Hepatic stellate cell (primary cell): ENCODE measurements at regions not wholly inside any gene's neighbourhood (a gene's known extent, or its start where the extent isn't known, plus 50 kb on each side); places are given as distances from the start of the nearest gene placed in this dataset.
A peak's percentile ranks its signal among the peaks of the same experiment; 100 is the strongest.

ENCODE experiments used
- DNase-seq: peaks from one replicate; pipeline ENCODE4 v3.0.0; 2011; ENCODE audit warnings: low spot score

- DNase-seq: no peak
Observed at GRCh38 chr1:29746076-29746665, 509.8 kb downstream of the PTPRU start.

- no peak for DNase-seq
Observed at GRCh38 chr1:29744684-29745490, 508.6 kb downstream of the PTPRU start.

GRCh38 chr1:29743931-29744330, 507.6 kb downstream of the PTPRU start:
- DNase-seq: no peak

- DNase-seq: no peak
Observed at GRCh38 chr1:29743264-29743663, 506.9 kb downstream of the PTPRU start.

GRCh38 chr1:29739176-29739575, 502.9 kb downstream of the PTPRU start:
- DNase-seq: no peak

- DNase-seq: peak; percentile 47
Observed at GRCh38 chr1:29736582-29737188, 500.4 kb downstream of the PTPRU start.

- DNase-seq: no peak
Observed at GRCh38 chr1:29732453-29732852, 496.1 kb downstream of the PTPRU start.

- DNase-seq: no peak
Observed at GRCh38 chr1:29730623-29731022, 494.3 kb downstream of the PTPRU start.

GRCh38 chr1:29729281-29729680, 493.0 kb downstream of the PTPRU start:
- DNase-seq: no peak

GRCh38 chr1:29728703-29729102, 492.4 kb downstream of the PTPRU start:
- no peak for DNase-seq

- DNase-seq: no peak
Observed at GRCh38 chr1:29725262-29725661, 488.9 kb downstream of the PTPRU start.

GRCh38 chr1:29722598-29722997, 486.3 kb downstream of the PTPRU start:
- DNase-seq: no peak

GRCh38 chr1:29719253-29719652, 482.9 kb downstream of the PTPRU start:
- no peak for DNase-seq

GRCh38 chr1:29718791-29719190, 482.5 kb downstream of the PTPRU start:
- no peak for DNase-seq

- no peak for DNase-seq
Observed at GRCh38 chr1:29716306-29716705, 480.0 kb downstream of the PTPRU start.

GRCh38 chr1:29713857-29714256, 477.5 kb downstream of the PTPRU start:
- no peak for DNase-seq

GRCh38 chr1:29712801-29713200, 476.5 kb downstream of the PTPRU start:
- no peak for DNase-seq

GRCh38 chr1:29712284-29712651, 475.9 kb downstream of the PTPRU start:
- DNase-seq: no peak

- peak; percentile 78 for DNase-seq
Observed at GRCh38 chr1:29711582-29712283, 475.4 kb downstream of the PTPRU start.

GRCh38 chr1:29709704-29710280, 473.5 kb downstream of the PTPRU start:
- peak; percentile 56 for DNase-seq

GRCh38 chr1:29708796-29709703, 472.7 kb downstream of the PTPRU start:
- DNase-seq: peak; percentile 68
